D341Med (cell line): ENCODE measurements at regions not wholly inside any gene's neighbourhood (a gene's known extent, or its start where the extent isn't known, plus 50 kb on each side); places are given as distances from the start of the nearest gene placed in this dataset.
"Not testable (repeated sequence)": the region's sequence is repeated elsewhere in the genome, so short reads cannot be mapped to it uniquely, and the experiment has no call there.

Experiments
- DNase-seq: peaks from one replicate; pipeline ENCODE4 v3.0.0; 2012; ENCODE audit warnings: low spot score

- DNase-seq, result no peak
Measured at GRCh38 chr21:35527358-35527757, 478.3 kb upstream of the RUNX1 start.

GRCh38 chr21:35525443-35525842 is 476.3 kb upstream of the RUNX1 start:
- no peak for DNase-seq

- no peak for DNase-seq
Measured at GRCh38 chr21:35521852-35522505, 472.9 kb upstream of the RUNX1 start.

GRCh38 chr21:35521293-35521692 is 472.2 kb upstream of the RUNX1 start:
- no peak for DNase-seq

DNA sequence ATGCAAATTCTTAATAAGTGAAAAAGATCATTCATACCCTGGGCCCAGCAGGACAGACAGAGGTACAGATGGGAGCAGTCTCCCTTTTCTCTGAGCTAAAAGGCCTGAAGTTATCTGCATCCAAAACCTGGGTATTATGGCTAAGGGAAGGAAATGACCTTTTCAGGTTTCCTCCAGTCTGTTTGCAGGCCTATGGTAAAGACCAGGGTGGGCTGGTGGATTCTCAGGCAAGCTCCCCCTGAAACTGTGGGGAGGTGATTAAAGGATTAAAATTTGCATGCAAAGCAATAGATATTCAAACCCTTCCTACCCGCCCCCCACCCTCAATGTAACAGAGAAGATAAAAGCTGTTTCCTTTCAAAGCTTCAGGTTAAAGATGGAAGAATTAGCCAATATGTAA is 471.8 kb upstream of the RUNX1 start:
- no peak for DNase-seq

DNA sequence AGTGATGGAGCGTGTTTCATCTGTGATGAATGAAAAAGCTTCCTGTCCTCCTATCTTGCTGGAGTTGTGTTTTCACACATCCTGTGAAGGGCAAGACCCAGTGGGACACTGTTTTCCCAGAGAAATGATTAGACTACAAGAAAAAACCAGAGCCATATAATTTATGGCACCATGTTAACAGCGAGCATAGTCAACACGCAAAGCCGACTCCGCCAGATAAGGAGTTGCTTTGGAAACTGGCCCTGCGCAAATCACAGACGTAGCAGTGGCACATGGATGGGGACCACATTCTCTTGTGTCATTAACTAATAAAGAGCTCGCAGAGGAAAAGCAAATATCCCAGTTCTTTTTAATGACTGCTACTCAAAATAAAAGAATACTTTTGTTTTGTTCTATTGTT is 471.2 kb upstream of the RUNX1 start:
- DNase-seq, result no peak

DNA sequence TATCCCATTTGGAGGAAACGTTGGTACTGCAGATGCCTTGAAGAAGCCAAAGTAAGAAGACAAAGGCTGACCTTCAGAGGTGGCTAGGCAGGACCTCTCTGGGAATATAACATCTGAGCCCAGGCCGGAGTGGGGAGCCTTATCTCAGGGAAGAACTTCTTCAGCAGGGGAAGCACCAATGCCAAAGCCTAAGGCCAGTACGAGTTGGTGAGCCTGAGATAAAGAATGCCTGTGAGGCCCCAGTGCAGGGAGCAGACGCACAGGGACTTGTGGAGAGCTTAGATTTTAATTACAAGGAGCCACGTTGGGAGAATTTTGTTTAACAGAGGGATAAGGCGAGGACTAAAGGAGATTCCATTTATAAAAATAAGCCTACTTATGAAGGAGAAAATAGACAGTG is 468.8 kb upstream of the RUNX1 start:
- no peak for DNase-seq

GRCh38 chr21:35516292-35516691 is 467.2 kb upstream of the RUNX1 start:
- DNase-seq, result not testable (repeated sequence)

- DNase-seq, result no peak
Measured at GRCh38 chr21:35512346-35512745, 463.2 kb upstream of the RUNX1 start.

DNA sequence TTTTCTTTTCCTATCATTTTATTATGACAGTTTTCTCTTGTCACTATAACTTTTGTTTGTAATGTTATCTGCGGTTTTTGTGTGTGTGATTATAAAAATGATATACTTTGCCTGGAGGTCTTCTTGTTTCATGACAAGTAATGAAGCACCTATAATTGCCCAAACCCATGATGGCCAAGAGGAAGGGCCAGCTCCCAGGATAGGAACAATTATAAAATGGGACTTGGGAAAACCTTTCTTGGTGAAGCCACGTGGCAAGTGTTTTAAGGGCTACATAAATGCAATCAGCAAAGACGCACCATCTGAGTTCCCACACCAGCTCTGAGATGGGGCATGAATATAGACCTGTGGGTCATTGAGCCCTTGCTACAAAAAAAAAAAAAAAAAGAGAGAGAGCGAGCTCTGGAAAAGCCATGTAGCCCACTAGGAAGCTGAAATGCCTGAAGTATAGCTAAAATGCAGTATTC is 462.6 kb upstream of the RUNX1 start:
- no peak for DNase-seq

DNA sequence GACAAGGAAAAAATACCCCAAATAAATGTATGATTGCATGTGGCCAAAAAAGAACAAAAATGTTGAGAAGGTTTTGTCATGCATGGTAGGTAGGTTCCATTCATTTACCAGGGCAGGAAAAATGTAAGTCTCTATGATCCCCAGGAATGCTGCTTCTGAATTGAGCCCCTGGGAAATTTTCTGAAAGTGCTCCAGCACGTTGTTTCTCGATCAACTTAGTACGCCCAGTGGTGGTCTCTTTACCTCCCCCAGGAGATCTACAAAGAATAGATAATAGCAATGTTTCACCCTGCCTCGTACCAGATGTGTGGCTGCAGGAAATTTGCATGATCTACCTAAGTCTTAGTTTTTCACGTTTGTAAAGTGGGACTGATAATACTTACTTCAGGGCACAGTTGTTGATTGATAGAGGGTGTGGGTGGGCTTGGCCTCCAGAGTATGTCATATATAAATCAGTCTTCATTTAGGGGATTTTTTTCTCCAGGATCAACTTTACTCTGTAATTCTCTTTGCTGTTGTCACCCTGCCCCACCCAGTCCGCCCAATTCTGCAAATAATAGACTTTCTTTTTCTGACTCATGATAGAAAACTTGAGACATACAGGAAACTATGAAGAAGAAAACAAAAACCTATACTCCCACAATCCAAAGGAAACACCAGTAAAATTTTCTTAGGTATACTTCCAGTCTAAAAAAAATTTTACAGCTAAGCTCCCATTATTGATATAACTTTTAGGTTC is 462.0 kb upstream of the RUNX1 start:
- DNase-seq, result no peak

DNA sequence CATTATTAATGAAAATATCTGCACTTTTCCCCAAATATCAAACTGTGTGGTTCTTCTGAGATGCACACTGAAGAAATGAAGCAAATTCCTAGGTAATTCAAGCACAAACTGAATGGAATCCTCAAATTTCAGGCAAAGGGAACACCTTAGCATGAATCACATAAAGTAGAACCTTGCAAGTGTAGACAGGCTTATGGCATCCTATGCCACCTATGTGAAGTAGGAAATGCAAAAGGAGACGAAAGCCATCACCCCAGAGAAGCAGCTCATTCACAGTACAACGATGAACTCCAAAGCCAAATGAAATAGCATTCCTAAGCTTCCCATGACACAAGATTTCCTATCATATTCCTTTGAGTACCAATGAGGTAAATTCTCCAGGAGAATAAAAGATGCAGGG is 461.2 kb upstream of the RUNX1 start:
- no peak for DNase-seq

DNA sequence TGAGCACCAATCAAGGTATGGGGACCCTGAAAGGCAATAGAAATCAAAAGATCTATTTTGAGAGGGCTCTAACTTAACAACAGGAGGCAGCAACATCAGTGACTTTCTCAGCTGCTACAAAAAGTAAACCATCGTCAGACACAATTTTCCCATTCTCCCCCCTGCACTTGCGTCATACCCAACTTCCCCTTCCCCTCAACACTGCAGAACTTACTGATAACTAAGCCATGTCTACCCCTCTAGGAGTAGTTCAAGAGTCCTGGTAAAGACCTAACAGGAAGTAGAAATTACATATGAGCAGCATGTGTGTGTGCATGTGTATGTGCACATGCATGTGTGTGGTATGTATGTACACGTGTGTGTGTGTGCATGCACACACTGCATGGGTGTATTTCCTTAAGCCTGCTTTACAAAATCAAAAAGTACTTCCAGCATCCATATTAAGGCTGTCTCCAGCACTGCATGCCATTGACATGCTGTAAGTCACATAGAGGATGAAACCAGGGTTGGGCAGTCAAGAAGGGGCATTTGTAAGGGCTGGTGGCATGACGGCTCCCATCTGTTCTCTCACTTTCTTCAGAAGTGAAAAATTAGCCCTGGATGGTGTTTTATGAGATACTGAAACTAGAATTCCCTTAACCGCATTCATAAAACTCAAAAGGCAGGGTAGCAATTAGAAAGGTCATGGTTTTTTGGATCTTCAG is 460.1 kb upstream of the RUNX1 start:
- no peak for DNase-seq

DNA sequence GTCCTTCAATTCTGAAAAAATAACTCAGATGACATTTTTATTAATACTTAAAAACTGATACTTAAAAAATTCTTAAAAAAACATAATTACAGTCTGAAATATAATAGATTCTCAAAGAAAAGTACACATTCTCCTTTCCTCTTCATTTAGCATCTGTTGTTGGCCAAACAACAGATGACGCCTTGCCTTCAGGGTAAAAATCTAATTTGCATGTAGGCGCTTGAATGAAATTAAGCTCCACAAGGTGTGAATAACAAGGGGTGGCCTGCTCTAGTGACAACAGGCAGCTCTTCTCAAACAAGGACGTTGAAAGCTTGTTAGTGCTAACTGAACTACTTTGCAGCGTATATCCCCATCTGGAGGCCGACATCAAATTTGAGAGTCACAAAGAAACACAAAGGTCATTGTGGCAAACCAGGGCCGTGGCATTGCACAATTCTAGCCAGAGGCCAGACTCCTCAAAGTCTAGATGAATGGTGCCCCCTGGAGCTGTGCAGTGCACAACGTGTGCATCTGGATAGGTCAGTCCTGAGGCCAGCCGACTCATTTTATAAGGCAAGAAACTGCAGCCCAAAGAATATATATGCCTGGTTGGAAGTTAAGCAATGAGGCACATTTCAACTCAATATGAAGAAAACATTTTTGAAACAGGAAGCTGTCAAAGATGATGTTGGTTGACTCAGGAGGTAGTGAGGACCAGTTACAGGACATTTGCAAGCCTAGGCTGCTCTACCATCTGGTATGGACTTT is 459.2 kb upstream of the RUNX1 start:
- DNase-seq, result no peak

DNA sequence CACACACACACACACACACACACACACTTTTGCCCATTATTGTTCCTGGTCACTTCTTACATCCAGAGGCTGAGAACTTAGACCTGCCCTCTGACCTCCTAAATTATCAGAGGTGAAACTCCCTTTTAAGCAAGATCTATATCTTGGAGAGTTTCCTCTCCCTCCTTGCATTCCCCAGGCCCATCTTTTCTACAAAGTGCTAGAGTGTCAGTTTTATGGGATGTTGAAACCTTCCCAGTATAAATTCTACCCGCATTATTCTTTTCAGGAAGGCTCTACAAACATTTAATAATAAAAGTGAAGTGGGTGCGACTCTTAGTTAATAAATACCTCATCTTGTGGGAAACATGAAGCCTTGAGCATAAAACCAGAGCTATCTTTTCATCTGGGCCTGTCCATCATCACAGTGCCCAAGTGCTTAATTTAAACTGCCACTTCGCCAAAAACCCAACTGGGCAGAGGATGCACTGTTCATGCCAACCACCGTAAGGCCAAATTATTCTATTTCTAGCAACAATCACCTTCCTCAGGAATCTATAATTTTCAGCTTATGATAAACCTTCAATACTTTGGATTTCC is 458.2 kb upstream of the RUNX1 start:
- no peak for DNase-seq

DNA sequence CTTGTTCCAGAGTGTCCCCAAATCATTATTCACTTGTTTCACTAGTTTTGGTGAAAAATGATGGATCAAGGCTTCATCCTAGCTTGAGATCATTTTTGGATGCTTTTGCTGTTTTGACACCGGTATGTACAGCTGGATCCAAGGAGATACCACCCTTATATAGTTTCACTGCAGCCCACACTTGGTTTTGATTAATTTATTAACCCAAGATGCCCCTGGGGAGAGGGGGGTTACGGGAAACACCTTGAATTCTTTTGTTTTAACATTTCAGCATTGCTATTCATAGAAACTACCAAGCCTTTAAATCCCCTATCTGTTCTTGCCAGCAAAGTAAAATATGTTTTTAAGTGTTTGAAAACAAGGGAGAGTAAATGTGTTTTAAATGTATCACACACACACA is 457.7 kb upstream of the RUNX1 start:
- DNase-seq, result no peak

DNA sequence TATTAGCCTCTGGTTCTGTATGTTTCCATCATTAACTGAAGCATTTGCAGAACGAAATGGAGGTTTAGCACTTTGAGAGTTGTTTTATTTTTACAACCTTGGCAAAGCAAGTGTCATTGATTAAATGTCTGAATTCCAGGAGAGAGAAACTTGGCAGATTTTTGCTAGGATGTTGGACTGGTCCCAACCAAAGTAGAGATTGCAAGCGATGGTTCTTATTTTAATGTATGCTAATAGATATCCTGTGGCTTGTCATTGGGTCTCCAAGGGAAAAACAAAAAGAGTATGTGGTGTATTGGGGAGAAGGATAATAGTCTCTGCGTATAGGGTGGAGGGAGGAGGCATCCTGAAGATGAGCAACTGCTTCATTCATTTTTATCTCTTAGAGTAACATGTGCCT is 457.2 kb upstream of the RUNX1 start:
- DNase-seq, result no peak

DNA sequence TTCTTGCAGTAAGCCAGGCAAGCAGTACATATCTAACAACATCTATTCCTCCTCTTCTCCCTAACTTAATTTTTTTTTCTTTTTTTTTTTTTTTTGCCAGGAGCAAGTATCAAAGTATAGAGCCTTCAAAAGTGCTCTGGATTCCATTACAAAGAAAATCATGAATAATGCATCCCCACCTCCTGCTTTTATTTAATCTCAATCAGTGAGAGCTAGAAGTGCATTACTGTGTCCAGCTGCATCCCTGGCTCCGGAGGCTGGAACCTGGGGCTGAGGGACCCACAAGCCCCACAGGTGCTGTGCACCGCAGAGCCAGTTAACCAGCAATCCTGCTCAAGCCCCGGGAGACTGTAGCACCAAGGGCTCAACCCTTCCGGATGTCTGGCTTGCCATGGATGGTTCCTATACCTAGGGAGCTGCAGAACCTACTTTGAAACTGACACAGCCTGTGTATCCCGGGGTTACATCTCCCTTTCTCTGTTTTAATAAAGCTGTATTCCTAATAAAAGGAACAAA is 455.9 kb upstream of the RUNX1 start:
- DNase-seq, result no peak

DNA sequence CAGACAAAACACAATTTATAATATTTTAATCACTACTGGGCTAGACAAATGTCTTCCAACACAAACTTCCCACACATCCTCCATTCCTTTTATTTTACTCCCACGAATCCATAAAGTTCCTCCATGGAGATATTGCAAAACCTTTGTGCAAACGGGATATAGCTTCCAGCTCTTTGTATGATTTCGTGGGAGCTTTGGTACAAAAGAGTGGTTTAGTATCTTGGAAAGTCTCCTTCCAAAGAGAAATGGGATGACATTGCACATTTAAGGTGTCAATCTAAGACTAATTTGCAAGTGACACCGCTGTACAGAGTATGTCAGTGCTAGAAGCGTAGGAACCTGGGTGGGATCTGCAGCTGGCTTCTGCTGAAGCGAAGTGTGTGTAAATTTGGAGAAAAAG is 455.2 kb upstream of the RUNX1 start:
- no peak for DNase-seq

- DNase-seq, result no peak
Measured at GRCh38 chr21:35503671-35504070, 454.6 kb upstream of the RUNX1 start.

DNA sequence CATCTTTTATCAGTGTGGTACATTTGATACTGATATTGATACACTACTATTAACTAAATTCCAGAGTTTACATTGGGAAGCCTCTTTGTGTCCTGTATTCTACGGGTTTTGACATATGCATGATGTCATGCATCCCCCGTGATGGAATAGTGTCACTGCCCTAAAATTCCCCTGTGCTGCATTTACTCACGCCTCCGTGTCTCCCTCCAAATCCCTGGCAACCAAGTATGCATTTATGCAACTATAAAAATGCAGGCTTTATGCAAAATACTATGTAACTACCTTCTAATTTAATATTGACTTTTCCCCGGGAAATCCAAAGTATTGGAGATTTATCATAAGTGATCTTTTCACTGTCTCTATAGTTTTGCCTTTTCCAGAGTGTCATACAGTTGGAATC is 453.7 kb upstream of the RUNX1 start:
- DNase-seq, result no peak

DNA sequence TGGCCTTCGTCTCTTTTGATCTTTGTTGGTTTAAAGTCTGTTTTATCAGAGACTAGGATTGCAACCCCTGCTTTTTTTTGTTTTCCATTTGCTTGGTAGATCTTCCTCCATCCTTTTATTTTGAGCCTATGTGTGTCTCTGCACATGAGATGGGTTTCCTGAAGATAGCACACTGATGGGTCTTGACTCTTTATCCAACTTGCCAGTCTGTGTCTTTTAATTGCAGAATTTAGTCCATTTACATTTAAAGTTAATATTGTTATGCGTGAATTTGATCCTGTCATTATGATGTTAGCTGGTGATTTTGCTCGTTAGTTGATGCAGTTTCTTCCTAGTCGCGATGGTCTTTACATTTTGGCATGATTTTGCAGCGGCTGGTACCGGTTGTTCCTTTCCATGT is 448.4 kb upstream of the RUNX1 start:
- DNase-seq, result not testable (repeated sequence)
